Mesenchymal stem cell (in vitro differentiated cells and primary cell): ENCODE measurements at regions not wholly inside any gene's neighbourhood (a gene's known extent, or its start where the extent isn't known, plus 50 kb on each side); places are given as distances from the start of the nearest gene placed in this dataset.

Experiments
- DNase-seq: peaks from one replicate; pipeline ENCODE4 v3.0.0-alpha.2; 2013
- H2AFZ ChIP-seq: one replicate; pipeline ENCODE4 v1.6.1; 2013; ENCODE audit warnings: low read depth, mild to moderate bottlenecking, control low read depth, inconsistent platforms, low read length, moderate library complexity
- H2AK5ac ChIP-seq: 2 replicates; pipeline ENCODE4 v1.6.1; 2013; ENCODE audit warnings: low read length, moderate library complexity, mild to moderate bottlenecking, inconsistent platforms; ENCODE audit not compliant: severe bottlenecking
- H2BK120ac ChIP-seq: one replicate; pipeline ENCODE4 v1.6.1; 2013; ENCODE audit warnings: low read depth, mild to moderate bottlenecking, inconsistent platforms, low read length, moderate library complexity
- H2BK12ac ChIP-seq, 2 experiments: one replicate each; pipeline ENCODE4 v1.6.1; 2013; ENCODE audit warnings: inconsistent platforms in 2 of 2, low read length in 2 of 2, mild to moderate bottlenecking in 2 of 2, moderate library complexity in 2 of 2, control low read depth in 1 of 2
- H2BK15ac ChIP-seq: one replicate; pipeline ENCODE4 v1.6.1; 2013; ENCODE audit warnings: mild to moderate bottlenecking, low read depth, inconsistent platforms; ENCODE audit not compliant: poor library complexity, severe bottlenecking
- H2BK5ac ChIP-seq: 2 replicates; pipeline ENCODE4 v1.6.1; 2013; ENCODE audit warnings: low read depth, mild to moderate bottlenecking, low read length, control low read depth, inconsistent platforms; ENCODE audit not compliant: poor library complexity, severe bottlenecking
- H3K14ac ChIP-seq, 2 experiments: one replicate each; pipeline ENCODE4 v1.6.1; 2013; ENCODE audit warnings: inconsistent platforms in 2 of 2, low read length in 2 of 2, control low read depth in 1 of 2, mild to moderate bottlenecking in 1 of 2, moderate library complexity in 1 of 2
- H3K18ac ChIP-seq, 2 experiments: one replicate each; pipeline ENCODE4 v1.6.1; 2013; ENCODE audit warnings: inconsistent platforms in 2 of 2, low read length in 2 of 2, control low read depth in 1 of 2, low read depth in 1 of 2, mild to moderate bottlenecking in 1 of 2
- H3K23ac ChIP-seq, 2 experiments: one replicate each; pipeline ENCODE4 v1.6.1; 2013; ENCODE audit warnings: inconsistent platforms in 2 of 2, low read length in 2 of 2, mild to moderate bottlenecking in 2 of 2, moderate library complexity in 2 of 2, control low read depth in 1 of 2
- H3K27ac ChIP-seq: 2 replicates; pipeline ENCODE4 v1.5.1; 2013; ENCODE audit warnings: mild to moderate bottlenecking, moderate library complexity, low read length, control low read depth, inconsistent platforms; ENCODE audit not compliant: poor library complexity, severe bottlenecking
- H3K27me3 ChIP-seq, 2 experiments: 2 replicates each; pipeline versions ENCODE4 v1.6.1 to v1.7.0; 2013; ENCODE audit warnings: low read length in 2 of 2, mild to moderate bottlenecking in 2 of 2, moderate library complexity in 2 of 2, control low read depth in 1 of 2, inconsistent platforms in 1 of 2; ENCODE audit not compliant: control insufficient read depth in 1 of 2, insufficient read depth in 1 of 2
- H3K36me3 ChIP-seq, 2 experiments: 2 replicates each; pipeline versions ENCODE4 v1.6.1 to v1.7.0; 2013; ENCODE audit warnings: low read length in 2 of 2, control low read depth in 1 of 2, inconsistent platforms in 1 of 2, low read depth in 1 of 2, mild to moderate bottlenecking in 1 of 2; ENCODE audit not compliant: insufficient read depth in 2 of 2, control insufficient read depth in 1 of 2
- H3K4ac ChIP-seq, 2 experiments: one replicate each; pipeline ENCODE4 v1.6.1; 2013; ENCODE audit warnings: inconsistent platforms in 2 of 2, low read length in 2 of 2, mild to moderate bottlenecking in 2 of 2, moderate library complexity in 2 of 2, control low read depth in 1 of 2, low read depth in 1 of 2
- H3K4me1 ChIP-seq: 2 replicates; pipeline ENCODE4 v1.6.1; 2013; ENCODE audit warnings: low read depth, low read length, control low read depth; ENCODE audit not compliant: control insufficient read depth, insufficient read depth
- H3K4me2 ChIP-seq: 2 replicates; pipeline ENCODE4 v1.6.1; 2013; ENCODE audit warnings: low read length, mild to moderate bottlenecking, inconsistent platforms; ENCODE audit not compliant: poor library complexity, severe bottlenecking
- H3K4me3 ChIP-seq, 2 experiments: 2 replicates each; pipeline versions ENCODE4 v1.5.1 to v1.7.0; 2013; ENCODE audit warnings: low read length in 2 of 2, mild to moderate bottlenecking in 2 of 2, control low read depth in 1 of 2, low read depth in 1 of 2; ENCODE audit not compliant: insufficient read depth in 1 of 2
- H3K79me1 ChIP-seq: replicated peaks from 2 replicates; pipeline ENCODE4 v1.6.1; 2013; ENCODE audit warnings: mild to moderate bottlenecking, control low read depth, low read length, inconsistent platforms; ENCODE audit not compliant: poor library complexity, severe bottlenecking
- H3K9ac ChIP-seq: 2 replicates; pipeline ENCODE4 v1.7.0; 2013; ENCODE audit warnings: mild to moderate bottlenecking, low read length, moderate library complexity
- H3K9me3 ChIP-seq: 2 replicates; pipeline ENCODE4 v1.7.0; 2013; ENCODE audit warnings: mild to moderate bottlenecking, low read length; ENCODE audit not compliant: control insufficient read depth
- H4K8ac ChIP-seq: one replicate; pipeline ENCODE4 v1.6.1; 2013; ENCODE audit warnings: inconsistent platforms, mild to moderate bottlenecking, low read length, moderate library complexity
- H4K91ac ChIP-seq: one replicate; pipeline ENCODE4 v1.6.1; 2013; ENCODE audit warnings: mild to moderate bottlenecking, low read length, inconsistent platforms
- whole genome bisulfite sequencing: methylation state at CpG from one replicate; pipeline ENCODE4 v1.1.7; 2013; ENCODE audit warnings: mixed read lengths; 5-methylcytosine and 5-hydroxymethylcytosine counted together

GRCh38 chr10:121409466-121410104, 188.7 kb downstream of the FGFR2 start:
- no peak overlapping the region for H4K91ac ChIP-seq
- no peak overlapping the region for H2BK120ac ChIP-seq
- H3K79me1 ChIP-seq: no peaks in the 10 kb centered on the region
- no peak overlapping the region for H3K14ac ChIP-seq
- no peak overlapping the region for H3K4ac ChIP-seq
- peaks cover 2% of the 10 kb centered on the region for H3K4me1 ChIP-seq
- H3K4me3 ChIP-seq: no peak overlapping the region
- no peaks in the 10 kb centered on the region for H3K36me3 ChIP-seq
- no peak overlapping the region for H2AK5ac ChIP-seq
- peaks cover 8% of the 10 kb centered on the region for H3K9me3 ChIP-seq
- no peak overlapping the region for H2AFZ ChIP-seq
- no peak overlapping the region for H3K27ac ChIP-seq
- H2BK5ac ChIP-seq: no peak overlapping the region
- H3K18ac ChIP-seq: no peak overlapping the region
- H2BK12ac ChIP-seq: no peak overlapping the region
- 70% methylated on average over 3 of the region's 4 CpGs for WGBS
- H3K4me2 ChIP-seq: no peak overlapping the region
- no peak for DNase-seq
- no peak overlapping the region for H2BK15ac ChIP-seq
- no peak overlapping the region for H3K9ac ChIP-seq
- no peak overlapping the region for H3K23ac ChIP-seq
- peaks cover 3 to 5% of the 10 kb centered on the region in 2 experiments for H3K27me3 ChIP-seq
- no peak overlapping the region for H4K8ac ChIP-seq

- no peak overlapping the region for H2AK5ac ChIP-seq
Measured at GRCh38 chr10:121411004-121411403, 187.2 kb downstream of the FGFR2 start.

GRCh38 chr10:121413951-121414350, 184.3 kb downstream of the FGFR2 start:
- Histone ChIP-seq H4K8ac (no peak overlapping the region), H3K27ac (no peak overlapping the region), H3K4me3 (no peak overlapping the region), H3K14ac (no peak overlapping the region), H2AFZ (no peak overlapping the region), H3K9ac (no peak overlapping the region), H3K4ac (no peak overlapping the region), H3K4me2 (no peak overlapping the region), H3K9me3 (peaks cover 8% of the 10 kb centered on the region), H3K79me1 (no peaks in the 10 kb centered on the region), H2BK5ac (no peak overlapping the region), H2BK12ac (no peak overlapping the region), H3K36me3 (no peaks in the 10 kb centered on the region), H3K18ac (no peak overlapping the region), H2AK5ac (no peak overlapping the region), H3K27me3 (peaks cover 0 to 5% of the 10 kb centered on the region in 2 experiments), H2BK15ac (no peak overlapping the region), H4K91ac (no peak overlapping the region), H2BK120ac (no peak overlapping the region), H3K23ac (no peak overlapping the region), H3K4me1 (no peaks in the 10 kb centered on the region)
- no peak for DNase-seq
- 51% methylated on average over 2 of the region's 5 CpGs for WGBS

More at GRCh38 chr10:121411004-121411403, 187.2 kb downstream of the FGFR2 start:
- H3K27me3 ChIP-seq: peaks cover 3 to 5% of the 10 kb centered on the region in 2 experiments
- H3K36me3 ChIP-seq: no peaks in the 10 kb centered on the region
- H4K8ac ChIP-seq: no peak overlapping the region
- peaks cover 8% of the 10 kb centered on the region for H3K9me3 ChIP-seq
- no peak overlapping the region for H3K4me3 ChIP-seq
- no peak overlapping the region for H3K18ac ChIP-seq
- H3K27ac ChIP-seq: no peak overlapping the region
- H4K91ac ChIP-seq: no peak overlapping the region
- H2BK12ac ChIP-seq: no peak overlapping the region
- no peak for DNase-seq
- no peak overlapping the region for H2BK5ac ChIP-seq
- WGBS: 41% methylated on average over 2 of the region's 2 CpGs
- no peak overlapping the region for H2BK15ac ChIP-seq
- H3K4me2 ChIP-seq: peak overlapping the region; percentile 8
- H3K79me1 ChIP-seq: no peaks in the 10 kb centered on the region
- no peak overlapping the region for H3K23ac ChIP-seq
- peaks cover 2% of the 10 kb centered on the region for H3K4me1 ChIP-seq
- H3K14ac ChIP-seq: no peak overlapping the region
- H2AFZ ChIP-seq: no peak overlapping the region
- H2BK120ac ChIP-seq: no peak overlapping the region
- no peak overlapping the region for H3K9ac ChIP-seq
- no peak overlapping the region for H3K4ac ChIP-seq

- H2BK12ac ChIP-seq: no peak overlapping the region
- H4K8ac ChIP-seq: no peak overlapping the region
- peaks cover 8% of the 10 kb centered on the region for H3K9me3 ChIP-seq
- no peak overlapping the region for H2BK15ac ChIP-seq
- H3K4me3 ChIP-seq: no peak overlapping the region
- H4K91ac ChIP-seq: no peak overlapping the region
- 50% methylated on average over 1 of the region's 1 CpG for WGBS
- H3K27me3 ChIP-seq: peaks cover 0 to 5% of the 10 kb centered on the region in 2 experiments
- no peak overlapping the region for H2BK5ac ChIP-seq
- DNase-seq: no peak
- no peak overlapping the region for H3K18ac ChIP-seq
- no peak overlapping the region for H2AK5ac ChIP-seq
- no peak overlapping the region for H3K4ac ChIP-seq
- H3K27ac ChIP-seq: no peak overlapping the region
- H3K14ac ChIP-seq: no peak overlapping the region
- no peaks in the 10 kb centered on the region for H3K79me1 ChIP-seq
- H3K23ac ChIP-seq: no peak overlapping the region
- H3K4me1 ChIP-seq: no peaks in the 10 kb centered on the region
- H3K4me2 ChIP-seq: no peak overlapping the region
- H3K9ac ChIP-seq: no peak overlapping the region
- H2BK120ac ChIP-seq: no peak overlapping the region
- H3K36me3 ChIP-seq: no peaks in the 10 kb centered on the region
- no peak overlapping the region for H2AFZ ChIP-seq
Measured at GRCh38 chr10:121414366-121415062, 183.7 kb downstream of the FGFR2 start.
